Progenitor cell of endocrine pancreas (in vitro differentiated cells): ENCODE measurements at regions not wholly inside any gene's neighbourhood (a gene's known extent, or its start where the extent isn't known, plus 50 kb on each side); places are given as distances from the start of the nearest gene placed in this dataset.

Experiments used
- DNase-seq: peaks from one replicate; pipeline ENCODE4 v3.0.0; 2021; ENCODE audit warnings: low spot score; ENCODE audit not compliant: unreplicated experiment
- H3K27ac Mint-ChIP-seq: 2 replicates; pipeline ENCODE4 v1.8.0; 2021; ENCODE audit warnings: mild to moderate bottlenecking, moderate library complexity, mixed read lengths
- H3K27me3 Mint-ChIP-seq: 2 replicates; pipeline ENCODE4 v1.8.0; 2021; ENCODE audit warnings: mixed read lengths
- H3K36me3 Mint-ChIP-seq: 2 replicates; pipeline ENCODE4 v1.8.0; 2022; ENCODE audit warnings: mixed read lengths; ENCODE audit not compliant: insufficient read depth
- H3K4me1 Mint-ChIP-seq: 2 replicates; pipeline ENCODE4 v1.8.0; 2021; ENCODE audit warnings: low read depth, mixed read lengths
- H3K4me3 Mint-ChIP-seq: 2 replicates; pipeline ENCODE4 v1.8.0; 2021; ENCODE audit warnings: low read depth, mild to moderate bottlenecking, moderate library complexity, mixed read lengths
- H3K9me3 Mint-ChIP-seq: 2 replicates; pipeline ENCODE4 v1.8.0; 2021; ENCODE audit warnings: low read depth, mixed read lengths
- CTCF ChIP-seq: fragments of 200-600 bp; sonication (generic); IDR thresholded peaks from one replicate; pipeline ENCODE4 v1.5.0; 2021; ENCODE audit warnings: antibody characterized with exemption, mild to moderate bottlenecking; ENCODE audit not compliant: unreplicated experiment

GRCh38 chr20:1838556-1839279 is 56.5 kb upstream of the SIRPA start:
- peaks cover 2% of the 10 kb centered on the region for H3K4me1 Mint-ChIP-seq
- TF ChIP-seq CTCF: no peak
- no peak overlapping the region for H3K4me3 Mint-ChIP-seq
- H3K27ac Mint-ChIP-seq: no peak overlapping the region
- peaks cover 28% of the 10 kb centered on the region for H3K27me3 Mint-ChIP-seq
- no peaks in the 10 kb centered on the region for H3K36me3 Mint-ChIP-seq
- no peaks in the 10 kb centered on the region for H3K9me3 Mint-ChIP-seq
- no peak for DNase-seq

- TF ChIP-seq CTCF: no peak
- H3K27ac Mint-ChIP-seq: no peak overlapping the region
These were observed 59.8 kb upstream of the SIRPA start for GRCh38 chr20:1835186-1836035.

GRCh38 chr20:1833728-1834726 is 61.2 kb upstream of the SIRPA start:
- H3K9me3 Mint-ChIP-seq: no peaks in the 10 kb centered on the region
- H3K27ac Mint-ChIP-seq: no peak overlapping the region
- peaks cover 28% of the 10 kb centered on the region for H3K27me3 Mint-ChIP-seq
- H3K4me3 Mint-ChIP-seq: no peak overlapping the region
- no peak for TF ChIP-seq CTCF
- H3K4me1 Mint-ChIP-seq: peaks cover 3% of the 10 kb centered on the region
- DNase-seq: no peak
- no peaks in the 10 kb centered on the region for H3K36me3 Mint-ChIP-seq

More at GRCh38 chr20:1835186-1836035, 59.8 kb upstream of the SIRPA start:
- peaks cover 2% of the 10 kb centered on the region for H3K4me1 Mint-ChIP-seq
- peaks cover 33% of the 10 kb centered on the region for H3K27me3 Mint-ChIP-seq
- H3K4me3 Mint-ChIP-seq: no peak overlapping the region
- H3K9me3 Mint-ChIP-seq: no peaks in the 10 kb centered on the region
- DNase-seq: no peak
- no peaks in the 10 kb centered on the region for H3K36me3 Mint-ChIP-seq

GRCh38 chr20:1833216-1833615 is 62.0 kb upstream of the SIRPA start:
- no peak for DNase-seq
- no peak overlapping the region for H3K4me3 Mint-ChIP-seq
- H3K36me3 Mint-ChIP-seq: no peaks in the 10 kb centered on the region
- H3K9me3 Mint-ChIP-seq: no peaks in the 10 kb centered on the region
- H3K4me1 Mint-ChIP-seq: peaks cover 8% of the 10 kb centered on the region
- H3K27ac Mint-ChIP-seq: no peak overlapping the region
- TF ChIP-seq CTCF: no peak
- H3K27me3 Mint-ChIP-seq: peaks cover 28% of the 10 kb centered on the region

- H3K36me3 Mint-ChIP-seq: no peaks in the 10 kb centered on the region
- no peak overlapping the region for H3K4me3 Mint-ChIP-seq
- peaks cover 11% of the 10 kb centered on the region for H3K4me1 Mint-ChIP-seq
- H3K27me3 Mint-ChIP-seq: peaks cover 28% of the 10 kb centered on the region
- no peaks in the 10 kb centered on the region for H3K9me3 Mint-ChIP-seq
- no peak for DNase-seq
- H3K27ac Mint-ChIP-seq: no peak overlapping the region
- no peak for TF ChIP-seq CTCF
These were observed 62.6 kb upstream of the SIRPA start for GRCh38 chr20:1832634-1833033.
